Activated naive CD4-positive, alpha-beta T cell treated with anti-CD3 and anti-CD28 coated beads for 36 hours (primary cell): ENCODE measurements at regions not wholly inside any gene's neighbourhood (a gene's known extent, or its start where the extent isn't known, plus 50 kb on each side); places are given as distances from the start of the nearest gene placed in this dataset.

Experiments used
- CTCF ChIA-PET: fragments of 350-600 bp; sonication (Branson Sonifier 250); formaldehyde crosslinking; loops from one replicate; lab custom pipeline; 2021; ENCODE audit warnings: antibody characterized with exemption; lab: Charles Lee
- DNase-seq: peaks from one replicate; pipeline ENCODE4 v3.0.0-alpha.2; 2020
- H3K27ac Mint-ChIP-seq: one replicate; pipeline ENCODE4 v1.8.0; 2021; ENCODE audit warnings: mild to moderate bottlenecking, mixed read lengths
- H3K27me3 Mint-ChIP-seq: one replicate; pipeline ENCODE4 v1.8.0; 2021; ENCODE audit warnings: low read depth, mixed read lengths
- H3K36me3 Mint-ChIP-seq: one replicate; pipeline ENCODE4 v1.8.0; 2021; ENCODE audit warnings: low read depth, mixed read lengths
- H3K4me1 Mint-ChIP-seq: one replicate; pipeline ENCODE4 v1.8.0; 2021; ENCODE audit warnings: low read depth, mixed read lengths
- H3K4me3 Mint-ChIP-seq: one replicate; pipeline ENCODE4 v1.8.0; 2021; ENCODE audit warnings: mild to moderate bottlenecking, moderate library complexity, mixed read lengths
- H3K9me3 Mint-ChIP-seq: one replicate; pipeline ENCODE4 v1.8.0; 2021; ENCODE audit warnings: mixed read lengths
- intact Hi-C: fragments of 100-400 bp; cut with micrococcal nuclease; formaldehyde crosslinking; loops from one replicate; pipeline ENCODE4 v1.15.1; 2023

DNA sequence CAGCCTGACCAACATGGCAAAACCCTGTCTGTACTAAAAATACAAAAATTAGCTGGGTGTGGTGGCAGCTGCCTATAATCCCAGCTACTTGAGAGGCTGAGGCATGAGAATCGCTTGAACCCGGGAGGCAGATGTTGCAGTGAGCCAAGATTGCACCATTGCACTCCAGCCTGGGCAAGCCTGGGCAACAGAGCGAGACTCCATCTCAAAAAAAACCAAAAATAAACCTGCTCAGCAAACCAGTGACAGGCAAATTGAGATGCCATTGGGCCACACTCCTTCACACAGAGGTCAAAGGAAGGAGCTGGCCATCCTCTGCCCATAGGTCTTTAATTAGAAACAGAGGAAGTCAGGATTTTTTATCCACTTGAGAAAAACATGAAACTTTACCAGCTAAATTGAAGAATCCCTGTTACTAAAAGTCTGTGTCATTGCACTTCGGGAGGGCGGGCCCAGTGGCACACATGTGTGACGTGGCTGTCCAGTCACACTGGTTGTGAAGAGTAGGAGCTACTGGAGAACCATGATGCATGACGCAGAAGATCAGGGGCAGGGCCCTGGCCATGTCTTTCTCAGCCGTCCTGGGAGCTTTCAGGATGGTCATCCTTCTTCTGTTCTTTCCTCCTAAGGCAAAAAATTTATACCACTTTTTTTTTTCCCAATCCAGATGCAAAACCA, 118.3 kb upstream of the ZNF438 start:
- H3K27ac Mint-ChIP-seq: no peak overlapping the region
- DNase-seq: no peak
- peaks cover 19% of the 10 kb centered on the region for H3K4me1 Mint-ChIP-seq
- intact Hi-C loops: loop anchor here (5.0 kb wide), 1 partner anchor 163 kb away; no protein-coding TSS in a partner anchor
- CTCF ChIA-PET: interaction anchor here (0.7 to 1.5 kb wide), 2 partner anchors 12 to 69 kb away, joined by 3 to 5 read pairs; no protein-coding TSS in a partner anchor
- peaks cover 7% of the 10 kb centered on the region for H3K27me3 Mint-ChIP-seq
- no peak overlapping the region for H3K4me3 Mint-ChIP-seq
- H3K9me3 Mint-ChIP-seq: no peaks in the 10 kb centered on the region
- peaks cover 1% of the 10 kb centered on the region for H3K36me3 Mint-ChIP-seq

DNA sequence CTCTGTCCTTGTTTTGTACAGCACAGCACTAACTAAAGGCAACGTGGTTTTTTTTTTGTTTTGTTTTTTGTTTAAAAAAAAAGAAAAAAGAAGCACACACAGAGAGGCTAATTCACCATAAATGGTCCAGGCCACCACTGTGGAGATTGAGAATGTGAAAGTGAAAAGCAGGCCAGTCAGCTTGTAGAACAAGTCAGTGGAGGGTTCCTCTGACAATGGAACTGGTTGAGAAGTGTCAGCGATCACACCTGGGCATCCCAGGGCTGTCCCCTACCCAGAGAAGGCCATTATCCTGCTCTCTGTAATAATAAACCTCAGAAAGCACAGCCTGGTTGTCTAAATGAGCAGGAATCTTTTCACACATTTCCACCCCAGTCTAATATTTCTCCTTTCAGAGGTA, 119.6 kb upstream of the ZNF438 start:
- Mint-ChIP-seq H3K27ac (no peak overlapping the region), H3K4me3 (no peak overlapping the region), H3K9me3 (no peaks in the 10 kb centered on the region), H3K27me3 (peaks cover 7% of the 10 kb centered on the region), H3K36me3 (peaks cover 1% of the 10 kb centered on the region), H3K4me1 (peaks cover 13% of the 10 kb centered on the region)
- intact Hi-C loops: no loop called here
- DNase-seq: no peak
- CTCF ChIA-PET: no interaction called here

DNA sequence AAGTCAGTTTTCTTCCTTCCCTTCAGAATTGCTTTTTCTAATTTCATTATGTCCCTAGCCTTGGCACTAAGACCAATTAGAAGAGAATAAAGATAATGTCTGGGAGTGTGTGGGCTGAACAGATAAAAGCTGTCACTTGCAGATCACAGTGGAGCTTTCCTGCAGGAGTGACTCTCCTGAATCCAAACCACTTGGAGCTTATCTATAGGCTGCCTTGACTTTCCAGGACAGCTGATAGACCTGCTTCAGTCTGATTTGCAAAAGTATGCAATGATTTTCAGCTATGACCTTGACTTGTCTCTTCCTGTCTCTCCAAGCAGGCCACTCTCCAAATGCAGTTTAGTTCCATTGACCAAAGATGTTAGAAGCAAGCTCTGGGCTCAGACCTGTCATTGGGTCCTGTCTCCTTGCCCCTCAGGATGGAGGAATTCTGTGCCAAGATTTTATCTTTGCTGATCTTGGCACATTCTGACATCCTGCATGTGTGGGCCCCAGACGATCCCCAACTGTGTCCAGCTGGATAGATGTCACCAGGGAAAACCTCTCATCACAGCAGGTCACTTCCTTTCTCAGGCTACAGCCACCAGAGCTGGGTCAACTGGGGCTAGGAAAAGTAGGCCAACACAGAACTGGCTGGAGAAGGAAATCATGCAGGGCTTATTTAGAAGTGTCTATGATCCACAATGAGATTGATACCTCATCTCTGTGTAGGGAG, 120.9 kb upstream of the ZNF438 start:
- Mint-ChIP-seq H3K27me3 (no peaks in the 10 kb centered on the region), H3K36me3 (peaks cover 1% of the 10 kb centered on the region), H3K27ac (no peak overlapping the region), H3K9me3 (no peaks in the 10 kb centered on the region), H3K4me3 (no peak overlapping the region), H3K4me1 (peaks cover under 1% of the 10 kb centered on the region)
- CTCF ChIA-PET: no interaction called here
- DNase-seq: no peak
- intact Hi-C loops: no loop called here

DNA sequence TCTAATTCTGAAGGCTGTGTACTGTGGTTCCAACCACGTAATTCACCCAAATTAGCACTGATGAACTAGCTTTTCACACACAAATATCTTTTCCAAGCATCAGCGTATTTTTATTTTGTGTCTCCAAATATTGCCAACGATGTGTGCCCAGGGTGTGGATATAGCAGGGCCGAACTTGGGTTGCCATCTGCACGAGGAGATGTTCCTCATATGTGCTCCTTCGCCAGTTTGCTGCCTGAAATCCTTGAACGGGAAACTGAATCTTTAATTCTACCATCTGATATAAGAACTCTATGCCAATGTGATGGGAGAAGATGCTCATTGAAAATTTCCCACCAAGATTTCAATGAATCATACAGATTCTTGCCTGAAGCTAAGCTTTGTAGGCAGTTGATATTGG, 121.5 kb upstream of the ZNF438 start:
- Mint-ChIP-seq H3K9me3 (no peaks in the 10 kb centered on the region), H3K27ac (no peak overlapping the region), H3K4me1 (no peaks in the 10 kb centered on the region), H3K27me3 (no peaks in the 10 kb centered on the region), H3K4me3 (no peak overlapping the region), H3K36me3 (peaks cover 1% of the 10 kb centered on the region)
- intact Hi-C loops: no loop called here
- CTCF ChIA-PET: no interaction called here
- no peak for DNase-seq

DNA sequence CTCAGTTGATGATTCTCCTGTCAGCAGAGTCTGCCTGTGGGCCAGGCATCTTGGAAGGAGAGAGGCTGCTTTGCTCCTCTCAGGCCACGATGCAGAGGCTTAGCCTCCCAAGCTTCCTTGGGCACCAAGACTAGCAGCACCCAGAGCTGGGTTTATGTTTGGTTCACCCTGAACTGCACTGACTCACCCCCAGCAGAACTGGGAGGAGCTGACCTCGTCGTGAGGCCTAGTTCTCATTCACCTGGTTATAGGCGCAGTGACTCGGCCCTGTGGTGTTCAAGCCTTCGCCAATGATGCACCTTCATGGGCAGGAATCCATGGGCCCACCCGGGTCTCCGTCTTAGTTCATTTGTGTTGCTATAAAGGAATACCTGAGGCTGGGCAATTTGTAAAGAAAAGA, 122.0 kb upstream of the ZNF438 start:
- no peaks in the 10 kb centered on the region for H3K4me1 Mint-ChIP-seq
- H3K27ac Mint-ChIP-seq: no peak overlapping the region
- H3K9me3 Mint-ChIP-seq: no peaks in the 10 kb centered on the region
- no peak overlapping the region for H3K4me3 Mint-ChIP-seq
- intact Hi-C loops: no loop called here
- CTCF ChIA-PET: no interaction called here
- peaks cover 1% of the 10 kb centered on the region for H3K36me3 Mint-ChIP-seq
- DNase-seq: no peak
- no peaks in the 10 kb centered on the region for H3K27me3 Mint-ChIP-seq

DNA sequence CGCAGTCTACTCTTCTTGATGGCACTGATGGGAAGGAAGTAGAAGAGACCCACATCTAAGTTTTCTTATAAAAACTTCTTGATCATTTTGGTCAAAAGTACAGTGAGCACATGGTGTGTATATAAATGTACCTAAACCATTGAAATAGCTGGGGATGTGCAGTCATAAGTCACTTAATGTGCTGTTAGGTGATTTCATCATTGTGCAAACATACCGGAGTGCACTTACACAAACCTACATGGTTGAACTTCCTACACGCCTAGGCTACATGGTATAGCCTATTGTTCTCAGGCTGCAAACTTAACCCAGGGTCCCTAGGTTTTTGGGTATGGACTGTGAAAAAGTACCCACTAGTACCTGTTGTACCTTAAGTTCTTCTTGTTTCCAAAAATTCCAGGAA, 123.3 kb upstream of the ZNF438 start:
- no peak for DNase-seq
- Mint-ChIP-seq H3K4me1 (no peaks in the 10 kb centered on the region), H3K36me3 (peaks cover 1% of the 10 kb centered on the region), H3K4me3 (no peak overlapping the region), H3K27ac (no peak overlapping the region), H3K9me3 (no peaks in the 10 kb centered on the region), H3K27me3 (no peaks in the 10 kb centered on the region)
- CTCF ChIA-PET: no interaction called here
- intact Hi-C loops: no loop called here

DNA sequence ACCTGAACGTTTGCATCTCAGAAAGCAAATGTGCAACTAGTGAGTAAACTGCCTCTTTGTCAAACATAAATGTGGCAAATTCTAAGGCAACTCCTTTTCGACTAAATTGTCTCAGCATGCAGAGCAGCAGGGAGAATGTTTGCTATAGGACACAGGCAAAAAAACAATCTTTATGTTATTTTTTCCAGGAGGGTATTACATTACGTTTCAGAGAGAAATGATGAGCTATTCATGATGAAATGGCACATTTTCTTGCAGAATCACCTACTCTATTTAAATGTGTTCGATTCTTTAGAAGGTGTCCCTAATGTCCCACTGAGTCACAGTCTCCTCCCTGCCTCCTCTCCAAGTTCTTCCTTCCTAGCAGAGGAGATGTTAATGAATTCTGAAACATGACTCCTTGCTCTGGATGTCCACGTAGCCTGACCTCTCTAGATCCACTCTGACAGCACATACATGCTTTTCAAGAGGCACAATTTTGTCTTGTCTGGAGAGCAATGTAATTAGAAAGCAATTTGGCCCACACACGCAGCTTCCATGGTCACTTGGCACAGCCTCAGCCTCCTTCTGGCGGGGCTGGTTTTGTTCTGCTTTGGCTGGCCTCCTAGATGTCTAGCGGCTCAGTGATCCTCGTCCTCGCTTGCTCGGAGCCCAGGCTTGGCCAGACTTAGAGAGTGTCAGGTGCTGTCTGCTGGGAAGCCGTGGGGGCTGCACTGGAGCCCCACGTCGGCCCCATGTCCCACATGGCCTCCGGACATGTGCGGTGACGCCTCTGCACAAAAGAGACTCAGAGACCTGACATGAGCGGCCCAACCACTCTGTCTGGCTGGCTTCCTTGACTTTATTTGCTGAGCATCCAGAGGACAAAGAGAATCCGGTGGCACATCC, 125.7 kb upstream of the ZNF438 start:
- Mint-ChIP-seq H3K4me3 (no peak overlapping the region), H3K27ac (no peak overlapping the region), H3K27me3 (no peaks in the 10 kb centered on the region), H3K4me1 (no peaks in the 10 kb centered on the region), H3K9me3 (peaks cover 7% of the 10 kb centered on the region), H3K36me3 (peaks cover 1% of the 10 kb centered on the region)
- CTCF ChIA-PET: no interaction called here
- DNase-seq: no peak
- intact Hi-C loops: no loop called here

DNA sequence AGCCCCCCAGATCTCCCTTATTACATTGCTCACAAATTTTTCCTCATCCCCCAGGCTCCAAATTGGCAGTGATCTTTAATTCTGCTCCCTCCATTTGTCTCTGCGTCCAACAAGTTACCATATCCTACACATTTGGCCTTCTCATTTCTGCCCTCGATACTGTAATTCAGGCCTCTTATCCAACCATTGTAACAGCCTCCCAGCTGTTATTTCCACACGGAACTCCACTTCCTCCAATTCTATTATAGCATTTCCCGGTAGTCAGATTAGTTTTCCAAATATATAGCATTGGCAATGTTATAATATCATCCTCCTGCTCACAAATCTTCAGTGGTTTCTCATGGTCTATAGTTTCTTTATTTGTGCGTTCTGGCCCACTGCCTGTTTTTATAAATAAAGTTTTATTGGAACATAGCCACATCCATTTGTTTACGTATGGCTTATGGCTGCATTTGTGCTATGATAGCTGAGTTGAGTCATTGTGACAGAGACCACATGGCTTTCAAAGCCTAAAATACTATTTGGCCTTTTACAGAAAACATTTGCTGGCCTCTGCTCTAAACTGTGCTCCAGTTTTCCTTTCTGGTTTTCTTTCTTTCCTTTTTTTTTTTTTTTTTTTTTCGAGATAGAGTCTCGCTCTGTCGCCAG, 126.5 kb upstream of the ZNF438 start:
- peaks cover 7% of the 10 kb centered on the region for H3K9me3 Mint-ChIP-seq
- H3K4me1 Mint-ChIP-seq: no peaks in the 10 kb centered on the region
- intact Hi-C loops: no loop called here
- H3K27ac Mint-ChIP-seq: no peak overlapping the region
- peaks cover 1% of the 10 kb centered on the region for H3K36me3 Mint-ChIP-seq
- CTCF ChIA-PET: no interaction called here
- DNase-seq: no peak
- no peak overlapping the region for H3K4me3 Mint-ChIP-seq
- H3K27me3 Mint-ChIP-seq: no peaks in the 10 kb centered on the region

DNA sequence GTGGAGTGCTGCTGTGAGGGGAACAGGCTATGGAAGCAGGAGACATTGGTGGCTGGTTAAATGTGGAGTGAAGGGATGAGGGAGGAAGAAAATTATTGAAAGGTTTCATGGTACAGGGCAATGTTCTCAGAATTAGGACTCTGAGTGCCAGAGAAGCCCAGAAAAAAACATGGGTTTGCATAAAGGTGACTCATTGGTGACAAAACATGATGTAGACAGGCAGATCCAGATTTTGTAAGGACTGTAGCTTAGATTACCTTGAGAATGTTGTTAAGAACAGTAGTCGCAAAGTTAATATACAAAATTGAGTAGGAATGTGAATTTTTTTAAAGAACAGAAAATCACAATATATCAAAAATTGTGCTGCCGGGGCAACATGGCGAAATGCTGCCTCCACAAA, 134.9 kb upstream of the ZNF438 start:
- H3K9me3 Mint-ChIP-seq: peaks cover 2% of the 10 kb centered on the region
- intact Hi-C loops: no loop called here
- no peaks in the 10 kb centered on the region for H3K27me3 Mint-ChIP-seq
- no peak for DNase-seq
- H3K4me3 Mint-ChIP-seq: no peak overlapping the region
- no peaks in the 10 kb centered on the region for H3K36me3 Mint-ChIP-seq
- CTCF ChIA-PET: no interaction called here
- H3K27ac Mint-ChIP-seq: no peak overlapping the region
- H3K4me1 Mint-ChIP-seq: no peaks in the 10 kb centered on the region

DNA sequence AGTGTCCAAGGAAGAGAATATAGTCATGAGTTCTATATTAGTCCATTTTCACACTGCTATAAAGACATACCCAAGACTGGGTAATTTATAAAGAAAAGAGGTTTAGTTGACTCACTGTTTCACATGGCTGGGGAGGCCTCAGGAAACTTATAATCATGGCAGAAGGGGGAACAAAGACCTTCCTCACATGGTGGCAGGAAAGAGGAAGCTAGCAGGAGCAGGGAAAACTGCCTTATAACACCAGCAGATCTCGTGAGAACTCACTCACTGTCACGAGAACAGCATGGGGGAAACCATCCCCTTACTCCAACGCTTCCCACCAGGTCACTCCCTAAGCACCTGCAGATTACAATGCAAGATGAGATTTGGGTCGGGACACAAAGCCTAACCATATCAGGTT, 139.0 kb upstream of the ZNF438 start:
- no peak overlapping the region for H3K4me3 Mint-ChIP-seq
- intact Hi-C loops: no loop called here
- peaks cover 3% of the 10 kb centered on the region for H3K36me3 Mint-ChIP-seq
- DNase-seq: no peak
- no peaks in the 10 kb centered on the region for H3K27me3 Mint-ChIP-seq
- no peaks in the 10 kb centered on the region for H3K4me1 Mint-ChIP-seq
- CTCF ChIA-PET: no interaction called here
- H3K27ac Mint-ChIP-seq: no peak overlapping the region
- peaks cover 16% of the 10 kb centered on the region for H3K9me3 Mint-ChIP-seq

DNA sequence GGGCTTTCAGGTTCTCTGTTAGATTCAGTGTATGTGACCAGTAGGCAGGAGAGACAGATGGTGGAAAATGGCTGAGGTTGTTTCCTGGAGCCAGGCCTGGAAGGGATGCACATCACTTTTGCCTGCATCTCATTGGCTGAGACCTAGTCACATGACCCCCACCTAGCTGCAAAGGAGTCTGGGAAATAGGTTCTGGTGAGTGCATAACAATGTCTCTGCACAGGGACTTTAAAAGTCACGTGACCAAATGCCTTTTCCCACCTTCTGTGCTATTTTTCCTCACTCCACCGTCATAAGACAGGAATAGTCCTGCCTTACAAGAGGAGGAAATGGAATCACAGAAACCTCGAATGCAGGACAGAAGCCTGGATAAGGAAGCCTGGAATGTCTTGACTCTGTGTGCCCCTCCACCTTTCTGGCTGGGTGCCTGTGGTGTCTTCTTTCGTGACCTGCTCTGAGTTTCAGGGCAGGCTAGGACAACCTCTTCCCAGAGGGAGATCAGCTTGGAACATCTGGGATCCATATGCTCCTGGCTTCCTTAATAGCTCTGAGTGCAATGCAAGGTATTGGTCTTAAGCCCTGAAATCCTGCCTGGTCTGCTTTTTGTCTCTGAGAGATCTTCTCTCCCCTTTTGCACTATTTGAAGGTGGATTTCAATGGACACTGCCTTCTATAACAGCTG, 139.9 kb upstream of the ZNF438 start:
- peaks cover 3% of the 10 kb centered on the region for H3K36me3 Mint-ChIP-seq
- H3K9me3 Mint-ChIP-seq: peaks cover 20% of the 10 kb centered on the region
- no peaks in the 10 kb centered on the region for H3K4me1 Mint-ChIP-seq
- intact Hi-C loops: no loop called here
- no peaks in the 10 kb centered on the region for H3K27me3 Mint-ChIP-seq
- H3K4me3 Mint-ChIP-seq: no peak overlapping the region
- DNase-seq: no peak
- H3K27ac Mint-ChIP-seq: no peak overlapping the region
- CTCF ChIA-PET: no interaction called here

DNA sequence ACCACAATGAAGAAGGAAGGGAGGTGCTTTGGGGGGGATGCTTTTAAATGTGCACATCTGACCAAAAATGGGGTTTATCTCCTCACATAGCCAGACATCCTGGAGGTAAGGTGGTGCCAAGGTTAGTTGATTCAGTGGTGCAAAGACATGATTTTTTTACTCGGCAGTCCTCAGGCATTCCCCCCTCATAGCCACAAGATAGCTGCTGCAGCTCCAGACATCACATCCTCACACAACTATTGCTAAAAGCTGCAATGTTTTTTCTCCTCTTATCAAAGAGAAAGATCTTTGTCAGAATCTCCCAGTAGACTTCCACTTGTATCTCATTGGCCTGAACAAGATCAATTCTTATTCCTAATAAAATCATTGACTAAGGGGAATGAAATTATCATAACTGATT, 141.3 kb upstream of the ZNF438 start:
- CTCF ChIA-PET: no interaction called here
- intact Hi-C loops: no loop called here
- Mint-ChIP-seq H3K4me3 (no peak overlapping the region), H3K27me3 (no peaks in the 10 kb centered on the region), H3K9me3 (peaks cover 20% of the 10 kb centered on the region), H3K4me1 (no peaks in the 10 kb centered on the region), H3K27ac (no peak overlapping the region), H3K36me3 (peaks cover 3% of the 10 kb centered on the region)
- no peak for DNase-seq
